22Rv1 (cell line): ENCODE measurements at regions not wholly inside any gene's neighbourhood (a gene's known extent, or its start where the extent isn't known, plus 50 kb on each side); places are given as distances from the start of the nearest gene placed in this dataset.
A peak's percentile ranks its signal among the peaks of the same experiment; 100 is the strongest.
"Not testable (repeated sequence)": the region's sequence is repeated elsewhere in the genome, so short reads cannot be mapped to it uniquely, and the experiment has no call there.

Source experiments
- H3K27ac ChIP-seq: fragments of 450-650 bp; 2 replicates; pipeline ENCODE4 v1.5.1; 2017

- not testable (repeated sequence) for H3K27ac ChIP-seq
Measured at GRCh38 chrX:89206558-89206957, 459.5 kb downstream of the CPXCR1 start.

- H3K27ac ChIP-seq: peak overlapping the region; percentile 58
Measured at GRCh38 chrX:89214773-89215446, 467.9 kb downstream of the CPXCR1 start.

- H3K27ac ChIP-seq: peak overlapping the region; percentile 58
Measured at GRCh38 chrX:89215447-89215787, 468.4 kb downstream of the CPXCR1 start.
